ENCODE measurements at regions not wholly inside any gene's neighbourhood (a gene's known extent, or its start where the extent isn't known, plus 50 kb on each side); places are given as distances from the start of the nearest gene placed in this dataset.
A peak's percentile ranks its signal among the peaks of the same experiment; 100 is the strongest.

- Histone ChIP-seq H3K27me3 (ENCODE audit: insufficient read depth, low read length, poor library complexity, severe bottlenecking) (no peaks in the 10 kb centered on the region), H3K9me3 (ENCODE audit: low read length) (no peaks in the 10 kb centered on the region), H3K27ac (ENCODE audit: low read depth, low read length) (no peak overlapping the region), H3K4me3 (ENCODE audit: low read length) (no peak overlapping the region), H3K36me3 (ENCODE audit: insufficient read depth, low read length) (no peaks in the 10 kb centered on the region), H3K4me1 (ENCODE audit: insufficient read depth, low read length) (no peaks in the 10 kb centered on the region)
- Mint-ChIP-seq H3K27me3 (no peaks in the 10 kb centered on the region), H3K4me1 (no peaks in the 10 kb centered on the region), H3K27ac (no peak overlapping the region), H3K4me3 (no peak overlapping the region), H3K9me3 (peaks cover 0 to 6% (median 3%) of the 10 kb centered on the region in 5 donors), H3K36me3 (no peaks in the 10 kb centered on the region)
- no peak for DNase-seq
- ChIA-PET CTCF (no interaction called here), POLR2A (no interaction called here)
Observed at GRCh38 chr18:38851526-38851925, 1285.9 kb upstream of the CELF4 start.

- Mint-ChIP-seq H3K9me3 (peaks cover 0 to 1% (median 0%) of the 10 kb centered on the region in 5 donors), H3K4me1 (no peaks in the 10 kb centered on the region), H3K27me3 (no peaks in the 10 kb centered on the region), H3K36me3 (no peaks in the 10 kb centered on the region), H3K27ac (peak overlapping the region in 1 of 8 donors; percentile 44), H3K4me3 (no peak overlapping the region)
- no peak for DNase-seq
- ChIA-PET CTCF (interaction anchor here (1.2 kb wide), 1 partner anchor 16 kb away, joined by 3 read pairs; no protein-coding TSS in a partner anchor), POLR2A (no interaction called here)
- Histone ChIP-seq H3K9me3 (ENCODE audit: low read length) (no peaks in the 10 kb centered on the region), H3K4me1 (ENCODE audit: insufficient read depth, low read length) (no peaks in the 10 kb centered on the region), H3K36me3 (ENCODE audit: insufficient read depth, low read length) (no peaks in the 10 kb centered on the region), H3K4me3 (ENCODE audit: low read length) (no peak overlapping the region), H3K27ac (ENCODE audit: low read depth, low read length) (no peak overlapping the region), H3K27me3 (ENCODE audit: insufficient read depth, low read length, poor library complexity, severe bottlenecking) (no peaks in the 10 kb centered on the region)
Observed at GRCh38 chr18:38847326-38847725, 1281.7 kb upstream of the CELF4 start.

GRCh38 chr18:38843291-38843690 is 1277.7 kb upstream of the CELF4 start:
- H3K9me3 ChIP-seq (ENCODE audit: low read length) = no peaks in the 10 kb centered on the region
- no peaks in the 10 kb centered on the region for H3K4me1 Mint-ChIP-seq
- H3K27ac ChIP-seq (ENCODE audit: low read depth, low read length) = no peak overlapping the region
- H3K9me3 Mint-ChIP-seq = peaks cover 0 to 9% (median 2%) of the 10 kb centered on the region in 5 donors
- no peak for DNase-seq
- ChIA-PET CTCF (no interaction called here), POLR2A (interaction anchor here (0.6 kb wide), 1 partner anchor 14 kb away, joined by 3 read pairs; no protein-coding TSS in a partner anchor)
- no peak overlapping the region for H3K4me3 Mint-ChIP-seq
- no peaks in the 10 kb centered on the region for H3K27me3 Mint-ChIP-seq
- no peaks in the 10 kb centered on the region for H3K27me3 ChIP-seq (ENCODE audit: insufficient read depth, low read length, poor library complexity, severe bottlenecking)
- no peaks in the 10 kb centered on the region for H3K4me1 ChIP-seq (ENCODE audit: insufficient read depth, low read length)
- no peaks in the 10 kb centered on the region for H3K36me3 ChIP-seq (ENCODE audit: insufficient read depth, low read length)
- H3K36me3 Mint-ChIP-seq = no peaks in the 10 kb centered on the region
- no peak overlapping the region for H3K27ac Mint-ChIP-seq
- H3K4me3 ChIP-seq (ENCODE audit: low read length) = no peak overlapping the region

- no peaks in the 10 kb centered on the region for H3K36me3 ChIP-seq (ENCODE audit: insufficient read depth, low read length)
- no peaks in the 10 kb centered on the region for H3K4me1 ChIP-seq (ENCODE audit: insufficient read depth, low read length)
- no peak overlapping the region for H3K27ac ChIP-seq (ENCODE audit: low read depth, low read length)
- CTCF ChIA-PET = no interaction called here
- no peak overlapping the region for H3K4me3 ChIP-seq (ENCODE audit: low read length)
- no peak overlapping the region for H3K4me3 Mint-ChIP-seq
- POLR2A ChIA-PET = no interaction called here
- no peaks in the 10 kb centered on the region for H3K4me1 Mint-ChIP-seq
- no peak overlapping the region for H3K27ac Mint-ChIP-seq
- no peaks in the 10 kb centered on the region for H3K27me3 ChIP-seq (ENCODE audit: insufficient read depth, low read length, poor library complexity, severe bottlenecking)
- no peaks in the 10 kb centered on the region for H3K36me3 Mint-ChIP-seq
- no peak for DNase-seq
- no peaks in the 10 kb centered on the region for H3K9me3 ChIP-seq (ENCODE audit: low read length)
- H3K27me3 Mint-ChIP-seq = no peaks in the 10 kb centered on the region
- peaks cover 0 to 4% (median 0%) of the 10 kb centered on the region in 5 donors for H3K9me3 Mint-ChIP-seq
Observed at GRCh38 chr18:38826247-38826646, 1260.6 kb upstream of the CELF4 start.

GRCh38 chr18:38811209-38811608 is 1245.6 kb upstream of the CELF4 start:
- no peaks in the 10 kb centered on the region for H3K9me3 ChIP-seq (ENCODE audit: low read length)
- H3K4me1 Mint-ChIP-seq = no peaks in the 10 kb centered on the region
- H3K4me1 ChIP-seq (ENCODE audit: insufficient read depth, low read length) = no peaks in the 10 kb centered on the region
- H3K36me3 ChIP-seq (ENCODE audit: insufficient read depth, low read length) = no peaks in the 10 kb centered on the region
- no peaks in the 10 kb centered on the region for H3K27me3 ChIP-seq (ENCODE audit: insufficient read depth, low read length, poor library complexity, severe bottlenecking)
- ChIA-PET CTCF (no interaction called here), POLR2A (no interaction called here)
- H3K9me3 Mint-ChIP-seq = peaks cover 0 to 3% (median 2%) of the 10 kb centered on the region in 5 donors
- no peak overlapping the region for H3K27ac ChIP-seq (ENCODE audit: low read depth, low read length)
- no peak for DNase-seq
- no peak overlapping the region for H3K4me3 Mint-ChIP-seq
- no peaks in the 10 kb centered on the region for H3K27me3 Mint-ChIP-seq
- H3K36me3 Mint-ChIP-seq = no peaks in the 10 kb centered on the region
- no peak overlapping the region for H3K4me3 ChIP-seq (ENCODE audit: low read length)
- H3K27ac Mint-ChIP-seq = no peak overlapping the region

GRCh38 chr18:38810789-38811188 is 1245.2 kb upstream of the CELF4 start:
- H3K36me3 Mint-ChIP-seq = no peaks in the 10 kb centered on the region
- peaks cover 0 to 3% (median 2%) of the 10 kb centered on the region in 5 donors for H3K9me3 Mint-ChIP-seq
- H3K9me3 ChIP-seq (ENCODE audit: low read length) = no peaks in the 10 kb centered on the region
- no peak overlapping the region for H3K27ac Mint-ChIP-seq
- CTCF ChIA-PET = no interaction called here
- H3K4me3 Mint-ChIP-seq = no peak overlapping the region
- H3K27me3 ChIP-seq (ENCODE audit: insufficient read depth, low read length, poor library complexity, severe bottlenecking) = no peaks in the 10 kb centered on the region
- no peaks in the 10 kb centered on the region for H3K27me3 Mint-ChIP-seq
- no peak overlapping the region for H3K27ac ChIP-seq (ENCODE audit: low read depth, low read length)
- H3K4me3 ChIP-seq (ENCODE audit: low read length) = no peak overlapping the region
- no peaks in the 10 kb centered on the region for H3K4me1 Mint-ChIP-seq
- H3K36me3 ChIP-seq (ENCODE audit: insufficient read depth, low read length) = no peaks in the 10 kb centered on the region
- DNase-seq = no peak
- POLR2A ChIA-PET = no interaction called here
- H3K4me1 ChIP-seq (ENCODE audit: insufficient read depth, low read length) = no peaks in the 10 kb centered on the region

GRCh38 chr18:38807915-38808314 is 1242.3 kb upstream of the CELF4 start:
- Histone ChIP-seq H3K36me3 (ENCODE audit: insufficient read depth, low read length) (no peaks in the 10 kb centered on the region), H3K27me3 (ENCODE audit: insufficient read depth, low read length, poor library complexity, severe bottlenecking) (no peaks in the 10 kb centered on the region), H3K4me1 (ENCODE audit: insufficient read depth, low read length) (no peaks in the 10 kb centered on the region), H3K4me3 (ENCODE audit: low read length) (no peak overlapping the region), H3K27ac (ENCODE audit: low read depth, low read length) (no peak overlapping the region), H3K9me3 (ENCODE audit: low read length) (no peaks in the 10 kb centered on the region)
- Mint-ChIP-seq H3K36me3 (no peaks in the 10 kb centered on the region), H3K9me3 (peaks cover 0 to 7% (median 2%) of the 10 kb centered on the region in 5 donors), H3K27me3 (no peaks in the 10 kb centered on the region), H3K4me1 (no peaks in the 10 kb centered on the region), H3K27ac (no peak overlapping the region), H3K4me3 (no peak overlapping the region)
- CTCF ChIA-PET = no interaction called here
- POLR2A ChIA-PET = no interaction called here
- no peak for DNase-seq

GRCh38 chr18:38805256-38805655 is 1239.7 kb upstream of the CELF4 start:
- H3K4me1 Mint-ChIP-seq = no peaks in the 10 kb centered on the region
- no peak for DNase-seq
- H3K27me3 ChIP-seq (ENCODE audit: insufficient read depth, low read length, poor library complexity, severe bottlenecking) = no peaks in the 10 kb centered on the region
- peaks cover 0 to 5% (median 2%) of the 10 kb centered on the region in 5 donors for H3K9me3 Mint-ChIP-seq
- POLR2A ChIA-PET = no interaction called here
- no peaks in the 10 kb centered on the region for H3K36me3 ChIP-seq (ENCODE audit: insufficient read depth, low read length)
- H3K36me3 Mint-ChIP-seq = no peaks in the 10 kb centered on the region
- CTCF ChIA-PET = no interaction called here
- no peak overlapping the region for H3K27ac Mint-ChIP-seq
- no peaks in the 10 kb centered on the region for H3K9me3 ChIP-seq (ENCODE audit: low read length)
- H3K27ac ChIP-seq (ENCODE audit: low read depth, low read length) = no peak overlapping the region
- H3K4me1 ChIP-seq (ENCODE audit: insufficient read depth, low read length) = no peaks in the 10 kb centered on the region
- no peak overlapping the region for H3K4me3 Mint-ChIP-seq
- H3K27me3 Mint-ChIP-seq = no peaks in the 10 kb centered on the region
- no peak overlapping the region for H3K4me3 ChIP-seq (ENCODE audit: low read length)

GRCh38 chr18:38801640-38802039 is 1236.0 kb upstream of the CELF4 start:
- CTCF ChIA-PET = no interaction called here
- H3K9me3 ChIP-seq (ENCODE audit: low read length) = no peaks in the 10 kb centered on the region
- Mint-ChIP-seq H3K27me3 (no peaks in the 10 kb centered on the region), H3K27ac (no peak overlapping the region), H3K9me3 (peaks cover 0 to 7% (median 2%) of the 10 kb centered on the region in 5 donors), H3K4me3 (no peak overlapping the region), H3K36me3 (no peaks in the 10 kb centered on the region), H3K4me1 (no peaks in the 10 kb centered on the region)
- no peak for DNase-seq
- no peaks in the 10 kb centered on the region for H3K36me3 ChIP-seq (ENCODE audit: insufficient read depth, low read length)
- no peaks in the 10 kb centered on the region for H3K27me3 ChIP-seq (ENCODE audit: insufficient read depth, low read length, poor library complexity, severe bottlenecking)
- POLR2A ChIA-PET = no interaction called here
- no peak overlapping the region for H3K4me3 ChIP-seq (ENCODE audit: low read length)
- H3K27ac ChIP-seq (ENCODE audit: low read depth, low read length) = no peak overlapping the region
- H3K4me1 ChIP-seq (ENCODE audit: insufficient read depth, low read length) = no peaks in the 10 kb centered on the region

All from CD8-positive, alpha-beta memory T cell (primary cell).